ENCODE measurements at regions not wholly inside any gene's neighbourhood (a gene's known extent, or its start where the extent isn't known, plus 50 kb on each side); places are given as distances from the start of the nearest gene placed in this dataset.

DNA sequence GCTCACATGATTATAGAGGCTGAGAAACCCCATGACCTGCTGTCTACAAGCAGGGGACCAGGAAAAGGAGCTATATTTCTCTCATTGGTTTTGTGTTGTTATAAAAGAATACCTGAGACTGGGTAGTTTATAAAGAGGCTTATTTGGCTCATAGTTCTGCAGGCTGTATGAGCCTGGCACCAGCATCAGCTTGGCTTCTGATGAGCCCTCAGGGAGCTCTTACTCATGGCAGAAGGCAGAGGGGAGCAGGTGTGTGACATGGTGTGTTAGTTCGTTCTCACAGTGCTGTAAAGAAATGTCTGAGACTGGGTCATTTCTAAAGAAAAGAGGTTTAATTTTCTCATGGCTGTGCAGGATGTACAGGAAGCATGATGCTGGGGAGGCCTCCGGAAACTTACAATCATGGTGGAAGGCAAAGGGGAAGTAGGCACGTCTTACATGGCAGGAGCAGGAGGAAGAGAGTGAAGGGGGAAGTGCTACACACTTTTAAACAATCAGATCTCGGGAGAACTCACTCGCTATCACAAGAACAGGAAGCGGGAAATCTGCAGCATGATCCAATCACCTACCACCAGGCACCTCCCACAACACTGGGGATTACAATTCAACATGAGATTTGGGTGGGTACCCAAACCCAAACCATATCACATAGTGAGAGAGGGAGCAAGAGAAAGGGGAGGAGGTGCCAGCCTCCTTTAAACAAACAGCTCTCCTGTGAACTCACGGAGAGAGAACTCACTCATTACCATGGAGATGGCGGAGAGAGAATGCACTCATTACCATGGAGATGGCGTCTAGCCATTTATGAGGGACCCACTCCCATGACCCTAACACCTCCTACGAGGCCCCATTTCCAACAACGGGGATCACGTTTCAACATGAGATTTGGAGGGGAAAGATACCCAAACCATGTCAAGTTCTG, 133.4 kb downstream of the JCAD start:
- DNase-seq, result no peak

DNA sequence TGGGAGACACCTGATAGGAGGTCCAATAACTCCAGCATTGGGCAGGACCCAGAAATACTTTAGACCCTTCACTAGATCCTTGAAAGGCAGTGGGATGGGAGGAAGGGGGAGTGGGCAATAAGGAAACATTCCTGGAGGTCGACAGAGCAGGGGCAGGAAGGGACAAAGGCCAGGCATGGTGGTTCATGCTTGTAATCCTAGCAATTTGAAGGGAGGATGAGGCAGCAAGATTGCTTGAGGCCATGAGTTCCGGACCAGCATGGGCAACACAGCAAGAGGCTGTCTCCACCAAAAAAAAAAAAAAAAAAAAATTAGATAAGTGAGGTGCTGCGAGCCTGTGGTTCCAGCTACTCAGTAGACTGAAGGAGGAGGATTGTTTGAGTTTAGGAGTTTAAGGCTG, 134.9 kb downstream of the JCAD start:
- DNase-seq, result no peak

DNA sequence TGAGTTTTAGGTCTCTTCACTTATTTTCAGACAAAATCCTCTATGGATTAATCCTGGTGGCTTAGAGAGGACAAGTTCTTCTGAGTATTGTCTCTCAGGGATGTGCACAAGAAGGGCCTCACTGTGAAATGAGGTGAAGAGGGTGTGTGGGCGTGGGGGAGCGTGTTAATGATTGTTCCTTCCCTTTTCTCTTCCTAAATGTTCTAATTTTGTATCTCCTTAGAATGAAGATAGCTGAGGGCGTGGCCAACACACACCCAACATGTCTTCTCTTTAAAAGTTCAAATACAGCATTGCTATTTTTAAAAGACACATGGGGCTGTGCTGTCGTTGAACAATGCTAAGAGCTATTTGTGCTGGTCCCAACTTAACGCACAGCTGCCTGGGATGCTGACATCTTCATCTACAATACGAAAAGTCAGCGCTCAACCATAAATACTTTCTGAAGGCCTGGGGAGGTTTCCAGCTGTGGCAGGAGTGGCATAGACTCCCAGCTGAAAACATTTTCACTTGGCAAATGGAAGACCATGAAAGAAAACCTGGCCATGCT, 135.9 kb downstream of the JCAD start:
- no peak for DNase-seq

DNA sequence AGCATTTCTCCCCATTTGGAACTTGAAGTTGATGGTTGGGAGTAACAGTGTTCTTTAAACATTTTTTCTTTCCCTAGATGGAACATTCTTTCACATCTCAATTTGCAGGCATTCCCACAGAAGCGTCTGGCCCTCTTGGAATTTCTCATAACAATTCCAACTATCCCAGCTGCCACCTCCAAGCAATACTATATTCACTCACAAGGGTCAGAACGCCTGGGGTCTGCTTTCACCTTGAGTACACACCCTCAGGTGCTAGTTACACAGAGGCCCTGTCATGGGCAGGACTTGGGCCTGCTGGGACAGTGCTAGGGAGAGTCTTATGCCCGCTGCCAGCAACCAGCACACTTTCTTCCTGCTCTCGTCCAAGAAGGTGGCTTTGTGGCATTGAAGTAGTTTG, 136.5 kb downstream of the JCAD start:
- no peak for DNase-seq

DNA sequence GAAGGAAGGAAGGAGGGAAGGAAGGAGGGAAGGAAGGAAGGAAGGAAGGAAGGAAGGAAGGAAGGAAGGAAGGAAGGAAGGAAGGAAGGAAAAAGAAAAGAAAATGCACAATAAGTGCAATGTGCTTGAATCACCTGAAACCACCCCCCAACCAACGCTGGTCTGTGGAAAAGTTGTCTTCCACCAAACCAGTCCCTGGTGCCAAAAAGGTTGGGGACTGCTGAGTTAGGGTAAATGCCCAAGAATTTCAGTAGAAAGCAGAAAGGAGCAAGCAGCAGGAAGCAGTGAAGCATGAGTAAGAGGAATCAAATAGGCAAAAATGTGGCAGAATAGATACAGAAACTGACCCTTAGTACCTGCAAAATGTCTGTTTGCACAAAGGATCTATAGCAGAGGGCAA, 137.2 kb downstream of the JCAD start:
- DNase-seq, result no peak

DNA sequence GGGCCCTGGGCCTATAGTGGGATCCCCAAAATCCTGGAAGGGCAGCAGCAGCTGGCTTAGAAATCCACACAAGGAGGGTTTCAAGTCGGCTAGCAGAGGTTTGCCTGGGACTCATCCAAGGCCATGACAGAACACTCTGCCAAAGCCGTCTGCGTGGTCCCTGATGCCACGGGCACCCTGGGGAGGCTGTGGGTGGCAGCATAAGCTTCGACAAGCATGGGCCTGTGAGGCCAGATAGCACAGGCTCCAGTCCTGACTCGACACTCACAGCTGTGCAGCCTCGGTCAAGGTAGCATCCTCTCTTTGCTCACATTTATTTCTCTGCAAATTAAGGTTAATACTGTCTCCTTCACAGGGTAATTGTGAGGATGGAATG, 138.3 kb downstream of the JCAD start:
- DNase-seq, result no peak

- no peak for DNase-seq
Measured at GRCh38 chr10:29920408-29921070, 138.8 kb downstream of the JCAD start.

GRCh38 chr10:29918623-29919400, 140.6 kb downstream of the JCAD start:
- no peak for DNase-seq

GRCh38 chr10:29917311-29917710, 142.1 kb downstream of the JCAD start:
- DNase-seq, result no peak

DNA sequence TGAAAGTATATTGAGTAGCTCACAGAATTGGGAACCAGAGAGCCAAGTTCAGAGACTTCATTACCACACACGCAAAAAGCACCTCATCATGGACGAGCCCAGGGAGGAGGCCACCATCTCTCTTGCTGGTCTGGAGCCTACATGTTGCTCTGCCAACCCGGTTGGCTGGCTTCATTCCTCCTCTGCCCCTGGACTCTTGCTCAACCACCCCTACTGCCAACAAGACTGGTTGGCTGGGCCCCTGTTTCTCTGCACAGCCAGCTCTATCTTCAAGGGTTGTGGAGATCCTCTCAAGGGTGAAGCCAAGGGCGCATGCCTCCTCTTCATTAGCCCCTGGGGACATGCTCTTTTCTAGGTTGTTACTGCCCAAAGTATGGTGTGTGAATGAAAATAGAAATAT, 142.7 kb downstream of the JCAD start:
- DNase-seq, result no peak

GRCh38 chr10:29914986-29915785, 144.2 kb downstream of the JCAD start:
- peak; percentile 60 for DNase-seq

DNA sequence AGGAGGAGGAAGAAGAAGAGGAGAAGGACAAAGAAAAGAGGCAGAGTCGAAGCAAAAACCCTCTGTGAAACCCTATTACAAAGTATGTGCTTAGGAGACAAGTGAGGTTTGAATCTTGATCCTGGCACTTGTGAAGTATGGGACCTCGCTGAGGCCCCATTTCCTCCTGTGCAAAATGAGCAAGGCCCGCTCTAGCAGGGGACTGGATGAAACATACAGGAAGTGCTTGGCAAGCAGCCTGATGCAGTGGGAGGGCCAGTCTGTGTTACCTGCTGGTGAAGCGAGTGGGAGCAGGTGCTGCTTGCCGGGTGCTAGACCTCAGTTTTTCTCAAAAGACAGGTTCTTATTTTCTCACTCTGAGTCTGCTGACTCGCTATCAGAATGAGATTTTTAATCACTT, 150.4 kb downstream of the JCAD start:
- no peak for DNase-seq

DNA sequence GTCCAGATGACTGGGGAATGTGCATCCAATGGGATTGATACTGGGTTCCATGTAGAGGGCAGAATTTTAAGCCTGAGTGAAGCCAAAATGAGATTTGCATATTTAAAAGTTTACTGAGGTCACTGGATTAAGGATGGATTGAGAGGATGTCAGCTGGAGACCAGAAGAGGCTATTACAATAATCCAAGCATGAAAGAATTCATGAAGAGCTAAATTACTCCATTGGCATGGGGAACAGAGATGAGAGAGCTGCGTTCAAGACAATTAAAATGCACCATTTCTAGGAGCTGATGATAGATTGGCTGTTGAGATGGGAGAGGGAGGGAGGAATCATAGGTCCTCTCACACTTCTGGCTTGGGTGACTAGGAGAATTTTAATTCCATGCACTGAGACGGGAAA, 158.5 kb downstream of the JCAD start:
- DNase-seq, result no peak

DNA sequence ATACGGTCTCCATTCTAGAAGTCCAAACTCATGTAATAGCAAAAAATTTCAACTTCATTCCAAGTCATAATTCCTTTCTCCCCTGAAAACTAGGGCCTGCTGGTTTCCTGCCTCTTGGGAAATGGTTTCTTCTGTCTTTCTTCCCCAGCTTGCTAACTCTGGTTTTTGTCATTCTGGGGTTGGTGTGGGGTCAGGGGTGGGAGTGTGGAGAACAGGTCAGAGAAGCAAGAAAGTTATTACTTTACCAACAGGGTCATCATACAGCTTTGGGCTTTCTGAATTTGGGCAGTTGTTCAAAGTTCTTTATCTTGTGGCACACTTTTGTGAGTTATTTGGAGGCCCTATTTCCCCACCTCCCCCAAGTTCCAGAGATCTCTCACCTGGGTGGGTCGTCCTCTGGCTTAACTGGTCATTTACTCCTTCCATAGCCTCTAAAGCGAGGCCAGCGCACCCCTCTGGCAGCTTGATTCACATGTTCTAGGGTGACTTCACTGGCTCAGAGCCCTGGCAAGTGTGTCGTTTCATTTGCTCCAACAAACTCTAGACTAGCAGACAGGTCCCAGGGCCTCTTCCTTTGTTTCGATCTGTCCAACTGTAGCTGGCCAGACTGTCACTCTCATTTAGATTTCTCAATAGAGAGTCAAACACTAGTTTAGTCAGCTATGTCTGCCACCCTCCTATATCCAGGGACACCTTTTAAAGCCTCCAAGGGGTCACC, 161.2 kb downstream of the JCAD start:
- DNase-seq, result no peak

- no peak for DNase-seq
Measured at GRCh38 chr10:29897430-29897829, 162.0 kb downstream of the JCAD start.

- DNase-seq, result no peak
Measured at GRCh38 chr10:29896053-29896452, 163.3 kb downstream of the JCAD start.

DNA sequence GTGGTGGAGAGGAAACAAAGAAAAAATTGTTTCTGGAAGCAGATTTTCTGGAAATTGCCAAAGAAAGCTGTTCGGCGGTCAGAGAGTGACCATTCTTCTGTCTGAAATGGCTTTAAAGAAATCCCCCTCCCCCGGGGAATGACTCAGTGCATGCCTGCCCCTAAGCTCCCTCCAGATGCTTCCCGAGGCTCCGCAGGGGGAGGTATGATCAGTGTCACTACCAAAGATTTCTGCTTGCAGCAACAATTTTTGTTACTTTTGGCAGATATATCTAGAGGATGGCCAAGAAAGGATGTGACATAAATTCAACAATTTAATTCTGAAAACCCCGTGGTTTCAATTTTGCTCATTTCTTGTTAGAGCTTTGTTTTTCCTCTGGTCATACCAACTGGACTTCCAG, 163.9 kb downstream of the JCAD start:
- peak; percentile 71 for DNase-seq

GRCh38 chr10:29888321-29888720, 171.1 kb downstream of the JCAD start:
- DNase-seq, result no peak

DNA sequence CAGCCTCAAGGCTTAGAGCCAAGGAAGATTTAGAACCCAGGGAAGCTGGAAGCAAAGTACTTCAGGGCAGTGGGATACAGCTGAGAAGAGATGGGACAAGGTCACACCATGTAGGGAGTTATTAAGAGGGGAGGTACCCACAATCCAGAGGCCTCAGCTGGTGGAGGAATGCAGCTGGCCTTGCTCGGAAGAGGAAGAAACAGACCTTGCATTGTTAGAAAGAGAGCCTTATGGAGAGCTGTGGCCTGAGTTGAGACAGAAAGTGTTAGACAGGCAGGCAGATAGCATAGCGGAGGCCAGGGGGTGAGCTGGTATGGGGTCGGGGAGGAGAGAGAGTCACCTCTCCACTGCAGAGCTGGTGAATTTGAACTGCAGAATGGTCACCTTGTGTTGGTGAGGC, 173.1 kb downstream of the JCAD start:
- DNase-seq, result no peak

DNA sequence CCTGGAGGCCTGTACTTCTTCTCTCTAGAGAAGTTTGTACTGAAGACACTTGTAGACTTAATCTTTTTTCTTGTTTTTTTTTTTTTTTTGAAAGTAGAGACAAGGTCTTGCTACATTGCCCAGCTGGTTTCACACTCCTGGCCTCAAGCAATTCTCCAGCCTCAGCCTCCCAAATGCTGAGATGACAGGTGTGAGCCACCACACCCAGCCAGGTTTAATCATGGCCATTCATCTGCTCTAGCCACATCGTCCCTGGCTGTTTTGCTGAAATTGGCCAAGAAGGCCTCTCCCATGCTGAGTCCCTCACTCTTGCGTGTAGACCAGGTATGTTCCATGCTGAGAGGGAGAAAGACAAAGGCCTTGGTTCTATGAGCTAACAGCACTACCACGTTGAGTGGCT, 176.2 kb downstream of the JCAD start:
- no peak for DNase-seq

DNA sequence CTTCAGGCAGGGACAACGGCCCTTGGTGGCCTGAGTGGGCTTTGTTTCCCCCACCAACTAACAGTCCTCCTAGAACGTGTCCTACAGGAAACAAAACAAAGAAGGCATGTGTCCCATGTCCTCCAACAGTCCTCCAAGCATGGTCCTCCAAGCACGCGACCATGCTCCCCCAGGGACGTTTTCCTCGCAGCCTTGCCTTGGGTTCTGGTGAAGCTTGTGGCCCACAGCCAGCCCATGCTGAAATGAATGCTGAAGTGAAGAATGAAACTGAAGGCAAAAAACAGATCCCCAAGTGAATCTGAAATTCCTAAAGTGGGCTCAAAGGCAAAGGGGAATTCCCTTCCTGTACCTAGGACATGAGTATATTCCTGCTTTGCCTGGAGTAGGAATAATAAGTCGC, 176.6 kb downstream of the JCAD start:
- DNase-seq, result no peak
